GM23338 (cell line): ENCODE measurements at regions not wholly inside any gene's neighbourhood (a gene's known extent, or its start where the extent isn't known, plus 50 kb on each side); places are given as distances from the start of the nearest gene placed in this dataset.
A peak's percentile ranks its signal among the peaks of the same experiment; 100 is the strongest.

Experiments used
- ATAC-seq: fragments of 200-7000 bp; cut with Tn5 transposase; 3 replicates; pipeline ENCODE4 v1.9.1; 2020
- DNase-seq: peaks from one replicate; pipeline ENCODE4 v3.0.0-alpha.2; 2015; ENCODE audit warnings: low spot score
- H2AFZ ChIP-seq: fragments of 200-600 bp; sonication (generic); 2 replicates; pipeline ENCODE4 v1.8.0; 2016; ENCODE audit warnings: antibody characterized with exemption, mild to moderate bottlenecking, moderate library complexity
- H3F3A ChIP-seq: fragments of 200-600 bp; sonication (generic); replicated peaks from 2 replicates; pipeline ENCODE4 v1.8.0; 2017; ENCODE audit warnings: antibody characterized with exemption, mixed run types, low read depth
- H3K27ac ChIP-seq: fragments of 200-600 bp; sonication (generic); 2 replicates; pipeline ENCODE4 v1.6.1; 2016; ENCODE audit warnings: low read depth
- H3K27me3 ChIP-seq: fragments of 200-600 bp; sonication (generic); 2 replicates; pipeline ENCODE4 v1.8.0; 2016; ENCODE audit warnings: mild to moderate bottlenecking, mixed run types, moderate library complexity; ENCODE audit not compliant: insufficient read depth
- H3K36me3 ChIP-seq: fragments of 200-600 bp; sonication (generic); 2 replicates; pipeline ENCODE4 v1.8.0; 2016; ENCODE audit warnings: mild to moderate bottlenecking; ENCODE audit not compliant: insufficient read depth
- H3K4me1 ChIP-seq: fragments of 200-600 bp; sonication (generic); 2 replicates; pipeline ENCODE4 v1.8.0; 2016; ENCODE audit warnings: mild to moderate bottlenecking, moderate library complexity; ENCODE audit not compliant: insufficient read depth
- H3K4me2 ChIP-seq: fragments of 200-600 bp; sonication (generic); 2 replicates; pipeline ENCODE4 v1.7.1; 2017; ENCODE audit warnings: mixed run types
- H3K4me3 ChIP-seq: fragments of 200-600 bp; sonication (generic); 2 replicates; pipeline ENCODE4 v1.6.1; 2016; ENCODE audit warnings: mixed run types
- H3K79me2 ChIP-seq: fragments of 200-600 bp; sonication (generic); replicated peaks from 2 replicates; pipeline ENCODE4 v1.8.0; 2017; ENCODE audit warnings: mild to moderate bottlenecking; ENCODE audit not compliant: insufficient read depth
- H3K9me2 ChIP-seq: fragments of 200-600 bp; sonication (generic); 2 replicates; pipeline ENCODE4 v1.8.0; 2017; ENCODE audit not compliant: insufficient read depth
- H4K20me1 ChIP-seq: fragments of 200-600 bp; sonication (generic); replicated peaks from 2 replicates; pipeline ENCODE4 v1.8.0; 2017; ENCODE audit warnings: mild to moderate bottlenecking; ENCODE audit not compliant: insufficient read depth
- H3K27ac Mint-ChIP-seq: 2 replicates; pipeline ENCODE4 v1.8.0; 2020; ENCODE audit warnings: inconsistent platforms, mild to moderate bottlenecking, moderate library complexity, mixed read lengths
- H3K27me3 Mint-ChIP-seq: 3 replicates; pipeline ENCODE4 v1.8.0; 2022; ENCODE audit warnings: low read depth, mild to moderate bottlenecking, moderate library complexity, mixed read lengths, inconsistent platforms; ENCODE audit not compliant: insufficient read depth, poor library complexity
- H3K36me3 Mint-ChIP-seq: 3 replicates; pipeline ENCODE4 v1.8.0; 2021; ENCODE audit warnings: low read depth, mild to moderate bottlenecking, inconsistent platforms, moderate library complexity, mixed read lengths
- H3K4me1 Mint-ChIP-seq: 3 replicates; pipeline ENCODE4 v1.8.0; 2020; ENCODE audit warnings: mild to moderate bottlenecking, inconsistent platforms, mixed read lengths
- H3K4me3 Mint-ChIP-seq: 3 replicates; pipeline ENCODE4 v1.8.0; 2021; ENCODE audit warnings: moderate library complexity, mild to moderate bottlenecking, inconsistent platforms, mixed read lengths
- H3K9me3 Mint-ChIP-seq: 3 replicates; pipeline ENCODE4 v1.8.0; 2020; ENCODE audit warnings: moderate library complexity, mild to moderate bottlenecking, inconsistent platforms, mixed read lengths
- CREB1 ChIP-seq: fragments of 250-450 bp; sonication (Bioruptor Pico); IDR thresholded peaks from 2 replicates; pipeline ENCODE4 v1.5.0; 2020; ENCODE audit warnings: low read depth, mild to moderate bottlenecking, moderate library complexity
- ETS1 ChIP-seq: IDR thresholded peaks from 2 replicates; pipeline ENCODE4 v1.6.1; 2016; ENCODE audit warnings: antibody characterized with exemption
- EZH2 ChIP-seq: fragments of 200-600 bp; sonication (generic); IDR thresholded peaks from one replicate; pipeline ENCODE4 v1.8.0; 2017; ENCODE audit warnings: antibody characterized with exemption, mild to moderate bottlenecking, low read depth; ENCODE audit not compliant: unreplicated experiment
- EZH2phosphoT487 ChIP-seq: fragments of 200-600 bp; sonication (generic); IDR thresholded peaks from one replicate; pipeline ENCODE4 v1.8.1; 2018; ENCODE audit warnings: antibody characterized with exemption; ENCODE audit not compliant: unreplicated experiment
- JUNB ChIP-seq: IDR thresholded peaks from one replicate; pipeline ENCODE4 v1.6.1; 2016; ENCODE audit warnings: antibody characterized with exemption; ENCODE audit not compliant: unreplicated experiment
- POLR2AphosphoS5 ChIP-seq: IDR thresholded peaks from 2 replicates; pipeline ENCODE4 v1.6.1; 2016; ENCODE audit warnings: antibody characterized with exemption, low read depth
- REST ChIP-seq: IDR thresholded peaks from one replicate; pipeline ENCODE4 v1.6.1; 2018; ENCODE audit warnings: antibody characterized with exemption; ENCODE audit not compliant: unreplicated experiment
- STAT1 ChIP-seq: IDR thresholded peaks from one replicate; pipeline ENCODE4 v1.6.1; 2016; ENCODE audit warnings: antibody characterized with exemption; ENCODE audit not compliant: unreplicated experiment
- ZNF114 ChIP-seq: fragments of 250-450 bp; sonication (Bioruptor Pico); IDR thresholded peaks from 2 replicates; pipeline ENCODE4 v1.5.0; 2020; ENCODE audit warnings: mild to moderate bottlenecking, moderate library complexity

- DNase-seq, result peak; percentile 51
- H3K36me3 Mint-ChIP-seq, result peaks cover 3% of the 10 kb centered on the region; the same call in 2 of the 3 replicates
- Histone ChIP-seq H3K79me2 (no peaks in the 10 kb centered on the region), H3K27ac (no peak overlapping the region), H2AFZ (no peak overlapping the region), H3K27me3 (no peaks in the 10 kb centered on the region), H3K4me1 (peaks cover 33% of the 10 kb centered on the region), H4K20me1 (no peaks in the 10 kb centered on the region), H3K36me3 (no peaks in the 10 kb centered on the region), H3K9me2 (peaks cover 10% of the 10 kb centered on the region), H3F3A (0 out of 2 replicates have a peak, but pooled peaks cover 3% of the 10 kb centered on the region), H3K4me3 (no peak overlapping the region), H3K4me2 (peak overlapping the region; percentile 43; the same call in 1 of the 2 replicates)
- H3K4me1 Mint-ChIP-seq, result peaks cover 36% of the 10 kb centered on the region
- H3K9me3 Mint-ChIP-seq, result peaks cover 5% of the 10 kb centered on the region; the same call in 2 of the 3 replicates
- H3K4me3 Mint-ChIP-seq, result no peak overlapping the region
- H3K27ac Mint-ChIP-seq, result no peak overlapping the region
- ATAC-seq, result peak; percentile 79
- peak; percentile 24 for TF ChIP-seq REST
- TF ChIP-seq POLR2AphosphoS5, result no peak
- TF ChIP-seq STAT1, result no peak
- TF ChIP-seq ZNF114 (CRISPR knock-in tag), result no peak
- no peak for TF ChIP-seq EZH2phosphoT487
- no peak for TF ChIP-seq ETS1
- peaks cover 3% of the 10 kb centered on the region for H3K27me3 Mint-ChIP-seq
Measured at GRCh38 chr13:99792079-99792921, 179.3 kb downstream of the ZIC5 start.

GRCh38 chr13:99782669-99783068 lies 188.9 kb downstream of the ZIC5 start:
- ATAC-seq, result no peak
- TF ChIP-seq POLR2AphosphoS5 (no peak), JUNB (no peak), EZH2 (no peak), CREB1 (CRISPR knock-in tag) (no peak), EZH2phosphoT487 (no peak), ETS1 (no peak), ZNF114 (CRISPR knock-in tag) (no peak)

More at GRCh38 chr13:99782669-99783068, 188.9 kb downstream of the ZIC5 start:
- Histone ChIP-seq H3K9me2 (no peaks in the 10 kb centered on the region), H2AFZ (no peak overlapping the region), H3K79me2 (no peaks in the 10 kb centered on the region), H3K4me2 (no peak overlapping the region), H3K4me3 (no peak overlapping the region), H3K4me1 (no peaks in the 10 kb centered on the region; the same call in 1 of the 2 replicates), H3F3A (no peaks in the 10 kb centered on the region), H3K36me3 (no peaks in the 10 kb centered on the region), H3K27ac (no peak overlapping the region), H3K27me3 (no peaks in the 10 kb centered on the region), H4K20me1 (no peaks in the 10 kb centered on the region)
- DNase-seq, result no peak
- Mint-ChIP-seq H3K27me3 (peaks cover 4% of the 10 kb centered on the region), H3K27ac (no peak overlapping the region), H3K4me1 (peaks cover 5% of the 10 kb centered on the region; the same call in 2 of the 3 replicates), H3K9me3 (peaks cover 17% of the 10 kb centered on the region), H3K36me3 (peaks cover 28% of the 10 kb centered on the region), H3K4me3 (no peak overlapping the region)
